ENCODE measurements at regions not wholly inside any gene's neighbourhood (a gene's known extent, or its start where the extent isn't known, plus 50 kb on each side); places are given as distances from the start of the nearest gene placed in this dataset.

- H3K9me1 ChIP-seq (replicated peaks; ENCODE audit: control insufficient read depth, extremely low read depth, insufficient read depth, low read length) = no peaks in the 10 kb centered on the region
- H3K36me3 ChIP-seq (ENCODE audit: control insufficient read depth in 2 of 2, extremely low read depth in 1 of 2, insufficient read depth in 2 of 2, low read length in 2 of 2) = no peaks in the 10 kb centered on the region
- no peak overlapping the region for H3K4me2 ChIP-seq (ENCODE audit: insufficient read depth, low read length)
- no TSS peak for BruUV-seq (replicated peaks)
- no peak for FAIRE-seq
- intact Hi-C loops (cut with micrococcal nuclease) = no loop called here
- H3K4me1 ChIP-seq (ENCODE audit: control insufficient read depth, extremely low read depth, insufficient read depth, low read length) = no peaks in the 10 kb centered on the region
- no peak overlapping the region for H3K4me3 ChIP-seq (replicated peaks in 1 of 3; ENCODE audit: insufficient read depth in 1 of 3, low read depth in 1 of 3, low read length in 3 of 3)
- no peak for DNase-seq (ENCODE audit: low read depth, low spot score)
- dilution Hi-C loops (cut with MboI; ENCODE audit: extremely low pct_ligation_motif_present, low sequenced_read_pairs) = no loop called here
- CTCF ChIA-PET = no interaction called here
- H3K79me2 ChIP-seq (ENCODE audit: control insufficient read depth, insufficient read depth, low read length) = no peaks in the 10 kb centered on the region
- no peak overlapping the region for H3K27ac ChIP-seq (ENCODE audit: insufficient read depth, low read depth, low read length)
- no peak overlapping the region for H3K9ac ChIP-seq (replicated peaks; ENCODE audit: extremely low read depth, insufficient read depth, low read length)
- no peaks in the 10 kb centered on the region for H3K27me3 ChIP-seq (ENCODE audit: control insufficient read depth in 2 of 2, insufficient read depth in 2 of 2, low read length in 2 of 2)
- H2AFZ ChIP-seq (ENCODE audit: low read depth, low read length) = no peak overlapping the region
- no peaks in the 10 kb centered on the region for H4K20me1 ChIP-seq (replicated peaks; ENCODE audit: control insufficient read depth, extremely low read depth, insufficient read depth, low read length)
- no peak for TF ChIP-seq MAX (IDR thresholded peaks at IDR 0.05; ENCODE audit: insufficient read depth, insufficient read length)
- TF ChIP-seq POLR2AphosphoS5 (IDR thresholded peaks at IDR 0.05; ENCODE audit: insufficient read depth, low read depth, low read length) = no peak
- TF ChIP-seq CTCF (IDR thresholded peaks at IDR 0.05; ENCODE audit: extremely low read depth in 1 of 2, insufficient read depth in 1 of 2, low read depth in 1 of 2, low read length in 2 of 2) = no peak
- TF ChIP-seq FOS (IDR thresholded peaks at IDR 0.05; ENCODE audit: borderline replicate concordance, insufficient read depth, low read length) = no peak
- no peak for TF ChIP-seq JUN (IDR thresholded peaks at IDR 0.05; ENCODE audit: borderline replicate concordance, insufficient read depth, insufficient read length, low read depth)
- TF ChIP-seq MYC (IDR thresholded peaks at IDR 0.05; ENCODE audit: low read depth, low read length) = no peak
- TF ChIP-seq GATA2 (IDR thresholded peaks at IDR 0.05; ENCODE audit: insufficient read depth, insufficient read length, low read depth, low read length) = no peak
- H3K9me3 ChIP-seq (replicated peaks; ENCODE audit: control insufficient read depth, insufficient read depth, low read length) = no peaks in the 10 kb centered on the region
- POLR2A ChIA-PET = no interaction called here
Observed at GRCh38 chr11:33538726-33539125, 161.9 kb downstream of the C11orf91 start.
